Endodermal cell (in vitro differentiated cells): ENCODE measurements at regions not wholly inside any gene's neighbourhood (a gene's known extent, or its start where the extent isn't known, plus 50 kb on each side); places are given as distances from the start of the nearest gene placed in this dataset.

Experiments
- DNase-seq: peaks from one replicate; pipeline ENCODE4 v3.0.0-alpha.2; 2017
- H3K27ac ChIP-seq: 2 replicates; pipeline ENCODE4 v1.5.1; 2013; ENCODE audit warnings: mild to moderate bottlenecking, low read depth, low read length, moderate library complexity
- H3K27me3 ChIP-seq: 2 replicates; pipeline ENCODE4 v1.6.1; 2013; ENCODE audit warnings: mild to moderate bottlenecking, low read length, moderate library complexity; ENCODE audit not compliant: insufficient read depth, control insufficient read depth, poor library complexity, severe bottlenecking
- H3K36me3 ChIP-seq: 2 replicates; pipeline ENCODE4 v1.7.0; 2013; ENCODE audit warnings: mild to moderate bottlenecking, low read length, moderate library complexity; ENCODE audit not compliant: control insufficient read depth, insufficient read depth
- H3K4me1 ChIP-seq: one replicate; pipeline ENCODE4 v1.7.0; 2013; ENCODE audit warnings: low read length; ENCODE audit not compliant: control insufficient read depth, insufficient read depth
- H3K4me3 ChIP-seq: 2 replicates; pipeline ENCODE4 v1.5.1; 2013; ENCODE audit warnings: mild to moderate bottlenecking, low read length, moderate library complexity
- H3K9ac ChIP-seq: 2 replicates; pipeline ENCODE4 v1.6.1; 2013; ENCODE audit warnings: mild to moderate bottlenecking, low read length, moderate library complexity; ENCODE audit not compliant: poor library complexity, severe bottlenecking; ENCODE audit errors: extremely low read depth
- H3K9me3 ChIP-seq: 2 replicates; pipeline ENCODE4 v1.6.1; 2013; ENCODE audit warnings: mild to moderate bottlenecking, low read length, moderate library complexity; ENCODE audit not compliant: control insufficient read depth
- H3K27ac Mint-ChIP-seq: 2 replicates; pipeline ENCODE4 v1.8.0; 2020; ENCODE audit warnings: mixed read lengths
- H3K27me3 Mint-ChIP-seq: 2 replicates; pipeline ENCODE4 v1.8.0; 2021; ENCODE audit warnings: mild to moderate bottlenecking, mixed read lengths; ENCODE audit not compliant: insufficient read depth
- H3K36me3 Mint-ChIP-seq: 2 replicates; pipeline ENCODE4 v1.8.0; 2020; ENCODE audit warnings: low read depth, mixed read lengths
- H3K4me1 Mint-ChIP-seq: 2 replicates; pipeline ENCODE4 v1.8.0; 2020; ENCODE audit warnings: mixed read lengths
- H3K4me3 Mint-ChIP-seq: 2 replicates; pipeline ENCODE4 v1.8.0; 2020; ENCODE audit warnings: mild to moderate bottlenecking, moderate library complexity, mixed read lengths
- H3K9me3 Mint-ChIP-seq: 2 replicates; pipeline ENCODE4 v1.8.0; 2020; ENCODE audit warnings: mild to moderate bottlenecking, mixed read lengths
- CTCF ChIP-seq: fragments of 200-600 bp; sonication (generic); conservative IDR thresholded peaks from 2 replicates; pipeline ENCODE4 v1.5.0; 2021; ENCODE audit warnings: antibody characterized with exemption, mild to moderate bottlenecking
- WGBS, 2 experiments: methylation state at CpG; one replicate each; pipeline versions ENCODE4 v1.1.5 to v1.1.7; 2013; ENCODE audit warnings: missing lambda C conversion rate in 2 of 2, mixed read lengths in 1 of 2; ENCODE audit not compliant: insufficient coverage in 1 of 2, insufficient read length in 1 of 2; 5-methylcytosine and 5-hydroxymethylcytosine counted together

GRCh38 chr4:137676357-137676998 lies 144.2 kb upstream of the PCDH18 start:
- Histone ChIP-seq H3K4me1 (no peaks in the 10 kb centered on the region), H3K9ac (no peak overlapping the region), H3K4me3 (no peak overlapping the region), H3K27me3 (no peaks in the 10 kb centered on the region), H3K27ac (no peak overlapping the region), H3K9me3 (peaks cover 7% of the 10 kb centered on the region), H3K36me3 (no peaks in the 10 kb centered on the region)
- Mint-ChIP-seq H3K4me3 (no peak overlapping the region), H3K36me3 (no peaks in the 10 kb centered on the region), H3K27me3 (no peaks in the 10 kb centered on the region), H3K4me1 (peaks cover 11% of the 10 kb centered on the region), H3K9me3 (peaks cover 10% of the 10 kb centered on the region), H3K27ac (no peak overlapping the region)
- TF ChIP-seq CTCF: no peak
- WGBS, 2 experiments: 71% methylated on average over 1 of the region's 1 CpG; no CpG with 5 or more reads in 1 of the 2 experiments
- no peak for DNase-seq

GRCh38 chr4:137674066-137674465 lies 141.8 kb upstream of the PCDH18 start:
- 80 to 93% methylated on average over 1 to 2 of the region's 2 CpGs for WGBS, 2 experiments
- Mint-ChIP-seq H3K9me3 (peaks cover 6% of the 10 kb centered on the region), H3K4me1 (no peaks in the 10 kb centered on the region), H3K4me3 (no peak overlapping the region), H3K27ac (no peak overlapping the region), H3K27me3 (no peaks in the 10 kb centered on the region), H3K36me3 (no peaks in the 10 kb centered on the region)
- H3K4me1 ChIP-seq: no peaks in the 10 kb centered on the region
- peaks cover 5% of the 10 kb centered on the region for H3K9me3 ChIP-seq
- DNase-seq: no peak
- no peak overlapping the region for H3K9ac ChIP-seq
- no peak overlapping the region for H3K4me3 ChIP-seq
- TF ChIP-seq CTCF: no peak
- no peaks in the 10 kb centered on the region for H3K27me3 ChIP-seq
- no peak overlapping the region for H3K27ac ChIP-seq
- H3K36me3 ChIP-seq: no peaks in the 10 kb centered on the region

GRCh38 chr4:137668885-137669545 lies 136.7 kb upstream of the PCDH18 start:
- no peaks in the 10 kb centered on the region for H3K36me3 Mint-ChIP-seq
- no peak for DNase-seq
- H3K4me3 ChIP-seq: no peak overlapping the region
- no peak overlapping the region for H3K27ac Mint-ChIP-seq
- H3K9ac ChIP-seq: no peak overlapping the region
- no peaks in the 10 kb centered on the region for H3K9me3 ChIP-seq
- no peak overlapping the region for H3K27ac ChIP-seq
- H3K4me3 Mint-ChIP-seq: no peak overlapping the region
- H3K27me3 ChIP-seq: no peaks in the 10 kb centered on the region
- H3K36me3 ChIP-seq: no peaks in the 10 kb centered on the region
- no peaks in the 10 kb centered on the region for H3K9me3 Mint-ChIP-seq
- H3K4me1 Mint-ChIP-seq: peaks cover 2% of the 10 kb centered on the region
- TF ChIP-seq CTCF: no peak
- no peaks in the 10 kb centered on the region for H3K27me3 Mint-ChIP-seq
- H3K4me1 ChIP-seq: no peaks in the 10 kb centered on the region
